Epidermal melanocyte (primary cell): ENCODE measurements at regions not wholly inside any gene's neighbourhood (a gene's known extent, or its start where the extent isn't known, plus 50 kb on each side); places are given as distances from the start of the nearest gene placed in this dataset.

ENCODE experiments used
- DNase-seq: peaks from one replicate; pipeline ENCODE4 v3.0.0; 2011; ENCODE audit warnings: low spot score; ENCODE audit not compliant: insufficient read length

GRCh38 chr9:81841333-81841732 is 86.9 kb upstream of the SPATA31D4 start:
- no peak for DNase-seq

DNA sequence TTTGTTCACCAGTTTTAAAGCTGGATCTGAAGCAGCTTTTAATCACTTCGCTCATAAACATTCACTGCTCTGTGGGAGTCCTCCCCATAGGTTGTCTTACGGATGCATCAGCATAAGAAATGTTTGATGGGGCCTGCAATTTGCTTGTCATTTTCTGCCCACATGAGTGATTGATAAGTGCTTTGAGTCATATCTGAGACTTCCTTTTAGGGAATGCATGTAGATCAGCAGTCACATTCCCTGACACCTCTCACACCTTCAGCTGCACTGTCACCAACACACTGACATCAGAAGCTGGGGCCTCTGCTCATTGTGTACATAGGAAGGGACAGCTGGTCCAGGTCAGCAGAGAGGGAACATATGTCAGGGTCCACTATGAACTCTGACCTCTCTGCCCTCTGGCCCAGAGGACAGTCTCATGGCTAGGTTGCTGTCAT is 84.1 kb upstream of the SPATA31D4 start:
- no peak for DNase-seq

DNA sequence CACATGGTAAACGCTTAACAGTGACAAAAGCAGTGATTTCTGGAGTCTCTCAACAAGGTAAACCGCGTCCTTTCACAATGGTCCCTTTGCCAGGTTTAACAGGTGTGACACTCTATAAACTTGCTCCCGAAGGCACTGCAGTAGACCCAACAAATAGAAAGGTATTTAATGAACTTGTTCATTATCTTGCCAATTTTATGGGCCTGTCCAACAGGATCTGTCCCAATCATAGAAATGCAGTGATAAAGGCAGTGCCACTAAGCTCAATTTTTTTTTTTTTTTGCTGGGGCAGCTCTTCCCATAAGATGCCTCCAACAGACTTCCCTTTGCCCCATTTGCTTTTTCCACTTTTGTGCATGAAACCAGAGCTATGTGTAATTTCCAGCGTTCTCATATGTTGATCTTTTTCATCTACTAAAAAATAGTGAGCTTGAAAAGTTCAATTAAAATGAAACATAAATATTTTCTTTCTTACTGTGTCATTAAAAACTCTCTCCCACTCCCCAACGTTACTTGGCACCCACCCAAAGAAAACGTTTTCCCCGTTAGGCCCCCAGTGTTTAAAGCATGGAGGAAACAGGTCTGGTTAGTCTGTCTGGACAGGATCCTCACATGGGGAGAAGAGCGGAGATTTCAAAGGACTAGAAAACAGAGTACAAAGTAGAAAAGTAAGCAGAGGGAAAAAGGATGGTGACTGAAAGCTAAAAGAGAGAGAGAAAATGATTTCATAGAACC is 80.9 kb upstream of the SPATA31D4 start:
- no peak for DNase-seq

DNA sequence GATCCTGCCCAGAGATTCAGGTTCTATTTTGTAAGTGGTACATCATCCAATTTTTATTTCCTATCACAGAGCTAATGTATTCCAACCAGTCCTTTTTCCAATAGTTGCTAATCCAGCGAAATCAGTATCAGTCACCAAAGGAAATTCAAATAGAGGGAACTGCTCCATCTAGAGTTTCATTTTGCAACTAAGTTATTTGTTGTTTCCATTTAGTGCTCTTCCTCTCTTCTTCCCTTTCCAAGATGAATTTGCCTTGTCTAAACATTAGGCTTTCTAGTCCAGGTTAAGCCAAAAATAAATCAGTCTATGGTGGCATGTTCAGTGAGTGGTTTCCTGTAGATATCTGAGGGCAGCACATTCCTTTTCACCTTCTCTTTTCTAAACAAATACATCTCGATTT is 79.8 kb upstream of the SPATA31D4 start:
- DNase-seq: peak; percentile 35

DNA sequence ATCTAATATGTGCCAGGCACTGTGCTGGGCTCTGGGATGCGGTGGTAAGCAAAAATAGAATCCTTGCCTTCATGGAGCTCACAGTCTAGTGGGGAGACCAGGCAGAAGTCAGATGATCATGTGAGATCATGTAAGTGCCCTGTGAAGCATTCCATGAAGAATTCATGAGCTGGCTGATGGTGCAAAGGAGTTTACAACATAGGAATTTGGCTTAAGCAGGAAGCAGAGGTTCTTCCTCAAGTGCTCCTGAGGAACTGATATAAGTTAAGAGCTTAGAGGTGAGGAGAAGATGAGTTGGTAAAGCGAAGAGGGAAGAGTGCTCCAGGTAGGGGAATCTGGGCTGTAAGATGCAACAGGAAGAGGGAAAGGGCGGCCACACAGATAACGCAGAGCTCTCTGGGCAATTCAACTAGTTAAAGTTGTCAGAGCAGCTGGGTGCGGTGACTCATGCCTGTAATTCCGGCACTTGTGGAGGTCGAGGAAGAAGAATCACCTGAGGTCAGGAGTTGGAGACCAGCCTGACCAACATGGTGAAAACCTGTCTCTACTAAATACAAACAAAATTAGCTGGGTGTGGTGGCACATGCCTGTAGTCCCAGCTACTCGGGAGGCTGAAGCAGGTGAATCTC is 78.5 kb upstream of the SPATA31D4 start:
- no peak for DNase-seq

- no peak for DNase-seq
These were observed 77.5 kb upstream of the SPATA31D4 start for GRCh38 chr9:81850724-81851123.

DNA sequence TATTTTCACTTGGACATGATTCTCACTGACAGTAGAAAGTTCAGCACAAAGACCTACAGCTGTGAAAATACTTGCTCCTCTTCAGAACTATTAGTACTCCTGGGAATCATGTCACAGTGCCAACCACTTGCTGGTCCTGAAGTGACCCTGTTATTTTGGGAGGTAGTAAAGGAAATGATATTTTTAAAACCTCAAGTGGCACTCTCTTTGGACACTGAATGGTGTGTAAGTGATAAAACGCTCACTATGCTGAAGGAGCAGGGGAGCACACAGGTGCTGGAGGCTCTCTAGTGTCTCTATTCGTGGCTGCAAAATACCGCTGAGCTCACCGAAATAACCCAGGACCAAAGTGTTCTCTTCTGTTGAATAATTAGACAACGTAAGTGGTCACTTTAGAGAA is 76.9 kb upstream of the SPATA31D4 start:
- no peak for DNase-seq

DNA sequence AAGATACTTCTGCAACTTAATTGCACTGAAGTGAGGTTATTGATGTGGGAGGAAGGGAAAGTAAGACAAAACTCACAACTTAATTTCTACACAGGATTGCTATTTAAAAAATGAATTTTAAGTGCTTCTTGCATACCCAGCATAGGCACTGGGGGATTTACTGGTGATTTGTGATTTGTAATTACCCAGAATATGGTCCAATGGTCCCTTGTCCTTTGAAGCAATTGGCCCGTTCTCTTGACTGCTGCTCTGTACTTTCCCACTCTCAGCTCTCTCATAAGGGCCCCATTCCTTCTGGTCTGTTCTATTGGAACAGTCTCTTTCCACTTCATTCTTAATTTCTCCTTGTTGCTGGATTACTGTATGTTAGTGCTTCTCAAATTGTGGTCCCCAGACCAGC is 75.4 kb upstream of the SPATA31D4 start:
- no peak for DNase-seq

DNA sequence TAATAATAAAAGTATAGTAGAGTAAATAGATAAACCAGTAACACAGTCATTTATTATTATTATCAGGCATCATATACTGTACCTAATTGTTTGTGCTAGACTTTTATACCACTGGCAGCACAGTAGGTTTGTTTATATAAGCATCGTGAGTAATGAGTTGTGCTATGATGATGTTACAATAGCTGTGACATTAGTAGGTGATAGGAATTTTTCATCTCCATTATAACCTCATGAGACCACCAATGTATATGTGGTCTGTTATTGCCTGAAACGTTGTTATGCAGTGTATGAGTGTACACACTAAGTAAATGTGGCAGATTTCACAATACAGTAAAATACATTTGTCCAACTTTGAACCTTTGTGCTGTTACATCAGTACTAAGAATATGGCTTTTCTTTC is 72.7 kb upstream of the SPATA31D4 start:
- no peak for DNase-seq

- DNase-seq: no peak
These were observed 69.4 kb upstream of the SPATA31D4 start for GRCh38 chr9:81858657-81859430.

GRCh38 chr9:81860581-81860980 is 67.6 kb upstream of the SPATA31D4 start:
- DNase-seq: no peak

DNA sequence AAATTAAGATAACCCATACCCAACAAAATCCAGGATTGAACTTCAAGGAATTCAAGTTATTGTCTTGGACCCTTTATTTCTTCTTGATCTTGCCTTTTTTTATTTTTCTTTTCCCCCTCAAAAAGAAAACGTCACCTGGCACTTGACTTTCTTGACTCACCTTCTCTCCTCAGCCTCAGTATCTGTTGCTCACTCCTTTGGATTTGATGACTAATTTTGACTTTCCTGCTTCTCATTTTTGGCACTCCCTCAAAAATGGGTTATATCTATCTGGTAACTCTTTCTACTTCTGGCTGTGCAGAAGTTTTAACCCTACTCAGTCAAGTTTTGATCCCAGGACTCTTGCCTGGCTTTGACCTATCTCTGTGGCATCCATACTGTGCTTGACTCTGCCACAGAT is 66.6 kb upstream of the SPATA31D4 start:
- DNase-seq: no peak

DNA sequence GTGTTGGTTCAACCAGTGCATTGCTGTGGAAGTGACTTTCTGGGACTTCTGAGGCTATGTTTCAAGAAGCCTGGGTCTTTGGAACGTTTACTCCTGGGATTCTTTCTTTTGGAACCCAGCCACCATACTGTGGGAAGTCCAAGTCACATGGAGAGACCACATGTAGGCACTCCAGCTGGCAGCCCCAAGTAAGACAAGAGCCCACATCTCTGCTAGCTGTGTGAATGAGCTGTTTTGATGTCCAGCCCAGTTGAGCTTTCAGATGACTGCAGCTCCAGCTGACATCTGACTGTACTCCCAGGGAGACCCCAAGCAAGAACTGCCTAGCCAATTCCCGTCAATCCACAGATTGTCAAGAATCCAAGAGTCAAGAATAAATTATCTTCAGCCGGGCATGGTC is 60.1 kb upstream of the SPATA31D4 start:
- no peak for DNase-seq

DNA sequence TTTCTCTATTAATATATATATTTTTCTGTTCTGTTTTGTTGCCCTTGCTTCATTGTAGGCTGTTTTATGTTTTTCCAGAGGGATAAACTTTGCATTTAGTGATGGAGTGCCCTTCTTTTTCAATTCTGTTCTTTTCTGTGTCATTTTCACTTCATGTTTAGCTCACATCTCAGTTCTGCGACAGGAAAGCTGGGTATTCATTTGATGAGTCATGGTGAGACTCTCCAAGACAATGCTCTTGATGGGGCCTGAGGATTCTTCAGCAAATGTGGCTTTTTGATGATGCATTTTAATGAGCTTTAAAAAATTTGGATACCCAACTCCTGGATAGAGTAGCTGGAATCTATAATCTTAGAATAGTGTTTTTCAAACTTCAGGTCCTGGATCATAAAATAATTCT is 56.5 kb upstream of the SPATA31D4 start:
- DNase-seq: no peak

GRCh38 chr9:81874250-81874649 is 54.0 kb upstream of the SPATA31D4 start:
- no peak for DNase-seq

GRCh38 chr9:81874931-81875330 is 53.3 kb upstream of the SPATA31D4 start:
- DNase-seq: no peak

DNA sequence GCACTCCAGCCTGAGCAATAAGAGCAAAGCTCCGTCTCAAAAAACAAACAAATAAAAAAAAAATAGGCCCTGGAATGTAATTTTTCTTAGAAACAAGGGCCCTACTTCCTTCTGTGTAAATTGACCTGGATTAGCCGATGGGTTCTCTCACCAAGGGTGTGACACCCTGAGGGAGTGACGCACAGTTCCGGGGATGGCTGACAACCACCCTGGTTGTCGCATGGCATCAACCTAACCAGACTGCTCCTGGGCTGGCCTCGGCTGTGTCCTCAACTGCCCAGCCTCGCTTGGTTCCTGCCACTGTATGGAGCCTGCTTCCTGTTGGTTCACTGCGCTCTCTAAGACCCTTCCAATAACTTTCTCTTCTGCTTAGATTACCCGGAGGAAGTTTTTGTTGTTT is 51.2 kb upstream of the SPATA31D4 start:
- no peak for DNase-seq
